NCI-H82 (cell line): ENCODE measurements at regions not wholly inside any gene's neighbourhood (a gene's known extent, or its start where the extent isn't known, plus 50 kb on each side); places are given as distances from the start of the nearest gene placed in this dataset.
"Not testable (repeated sequence)": the region's sequence is repeated elsewhere in the genome, so short reads cannot be mapped to it uniquely, and the experiment has no call there.

Experiments used
- DNase-seq: peaks from one replicate; lab custom pipeline; 2025; lab: John Stamatoyannopoulos, UW

DNA sequence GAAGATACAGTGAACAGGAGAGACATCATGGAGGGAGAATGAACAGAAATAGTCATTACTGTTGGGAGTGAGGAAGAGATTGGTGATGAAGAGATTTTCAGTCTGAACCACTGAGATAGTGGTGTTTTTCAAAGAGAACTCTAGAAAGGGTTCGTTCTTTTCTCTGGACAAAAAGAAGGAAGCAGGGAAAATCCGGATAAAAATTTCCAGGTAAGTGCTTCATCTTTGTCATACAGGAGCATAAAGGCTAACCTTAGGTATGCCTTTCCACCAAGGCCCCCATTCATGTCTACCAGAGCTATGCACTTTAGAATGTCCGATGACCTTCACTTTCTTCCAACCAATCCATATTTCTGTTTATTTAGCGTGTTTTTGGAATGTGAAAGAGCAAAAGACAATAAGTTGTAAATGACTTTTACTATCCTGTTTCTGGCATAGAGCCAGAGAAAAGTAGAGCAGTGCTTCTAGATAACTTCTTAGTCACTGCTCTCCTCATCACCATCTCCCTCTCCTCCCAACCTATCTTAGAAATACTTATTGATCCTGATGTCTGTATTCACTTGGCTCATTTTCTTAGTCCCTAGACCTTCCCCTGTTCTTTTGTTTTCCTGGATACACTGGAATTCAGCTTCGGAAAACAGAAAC is 116.5 kb downstream of the TTC6 start:
- DNase-seq, result no peak

DNA sequence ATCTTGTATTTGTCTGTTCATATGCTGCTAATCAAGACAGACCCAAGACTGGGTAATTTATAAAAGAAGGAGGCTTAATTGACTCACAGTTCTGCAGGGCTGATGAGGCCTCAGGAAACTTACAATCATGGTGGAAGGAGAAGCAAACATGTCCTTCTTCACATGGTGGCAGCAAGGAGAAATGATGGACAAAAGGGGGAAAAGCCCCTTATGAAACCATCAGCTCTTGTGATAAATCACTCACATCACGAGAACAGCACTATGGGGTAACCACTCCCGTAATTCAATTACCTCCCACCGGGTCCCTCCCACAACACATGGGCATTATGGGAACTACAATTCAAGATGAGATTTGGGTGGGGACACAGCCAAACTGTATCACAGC is 117.0 kb downstream of the TTC6 start:
- not testable (repeated sequence) for DNase-seq

DNA sequence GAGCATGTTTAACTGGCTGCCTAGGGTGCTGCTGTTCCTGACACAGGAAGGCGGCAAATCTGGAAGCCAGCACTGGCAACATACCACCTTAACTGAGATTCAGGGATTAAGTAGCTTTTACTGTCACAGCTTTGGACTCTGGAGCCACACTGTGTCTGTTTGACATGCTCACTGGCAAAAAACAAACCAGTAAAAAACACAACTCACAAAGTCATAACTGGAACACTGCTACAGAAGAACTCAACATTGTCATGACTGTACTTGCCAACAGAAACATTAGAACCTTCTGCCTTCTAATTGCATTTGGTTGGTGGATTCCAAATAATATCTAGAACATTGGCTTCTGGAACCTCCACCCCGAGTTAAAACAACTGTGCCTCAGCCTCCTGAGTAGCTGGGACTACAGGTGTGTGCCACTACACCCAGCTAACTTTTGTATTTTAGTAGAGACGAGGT is 117.6 kb downstream of the TTC6 start:
- DNase-seq, result no peak

DNA sequence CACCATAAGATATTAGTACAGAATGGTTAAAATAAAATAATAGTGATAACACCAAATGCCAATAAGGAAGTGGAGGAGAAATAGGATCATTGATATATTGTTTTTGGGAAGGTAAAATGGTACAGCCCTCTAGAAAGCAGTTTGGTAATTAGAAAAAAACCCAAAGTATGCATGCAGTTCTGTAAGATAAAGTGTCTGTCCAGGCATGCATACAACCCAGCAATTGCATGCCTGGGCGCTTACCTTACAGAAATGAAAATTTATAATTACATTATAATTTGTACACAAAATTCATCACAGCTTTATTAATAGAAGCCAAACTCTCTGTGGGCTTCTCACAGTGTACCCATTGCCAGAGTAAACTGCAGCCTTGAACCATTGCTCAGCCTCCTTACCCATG is 124.7 kb downstream of the TTC6 start:
- DNase-seq, result no peak

DNA sequence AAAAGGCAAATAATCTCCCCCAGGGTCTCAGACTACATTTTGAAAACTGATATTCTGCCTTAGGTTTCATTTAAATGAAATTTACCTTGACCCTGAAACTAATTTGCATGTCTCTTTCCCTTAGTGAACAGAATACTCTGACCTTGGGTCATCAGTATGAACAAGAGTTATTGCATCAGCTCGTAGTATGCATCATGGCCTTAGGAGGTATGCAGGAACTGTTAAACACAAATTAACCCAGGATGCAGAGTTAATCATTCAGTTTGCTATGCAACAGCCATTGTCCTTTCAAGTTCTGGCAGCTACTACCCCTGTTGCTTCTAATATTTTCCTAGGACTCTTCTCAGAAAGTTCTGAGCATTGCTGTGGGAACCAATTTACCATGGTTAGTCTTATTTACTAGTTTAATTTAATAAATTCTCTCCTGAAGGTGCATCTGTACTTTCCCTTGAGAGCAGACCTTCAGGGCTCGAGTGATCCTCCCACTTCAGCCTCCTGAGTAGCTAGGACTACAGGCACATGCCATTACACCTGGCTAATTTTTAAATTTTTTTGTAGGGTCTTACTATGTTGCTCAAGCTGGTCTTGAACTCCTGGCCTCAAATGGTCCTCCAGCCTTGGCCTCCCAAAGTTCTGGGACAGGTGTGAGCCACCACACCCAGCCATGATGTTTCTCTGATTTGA is 126.7 kb downstream of the TTC6 start:
- no peak for DNase-seq

GRCh38 chr14:37723515-37723914 is 128.1 kb downstream of the TTC6 start:
- DNase-seq, result no peak

- DNase-seq, result no peak
These were observed 131.3 kb downstream of the TTC6 start for GRCh38 chr14:37726708-37727107.

DNA sequence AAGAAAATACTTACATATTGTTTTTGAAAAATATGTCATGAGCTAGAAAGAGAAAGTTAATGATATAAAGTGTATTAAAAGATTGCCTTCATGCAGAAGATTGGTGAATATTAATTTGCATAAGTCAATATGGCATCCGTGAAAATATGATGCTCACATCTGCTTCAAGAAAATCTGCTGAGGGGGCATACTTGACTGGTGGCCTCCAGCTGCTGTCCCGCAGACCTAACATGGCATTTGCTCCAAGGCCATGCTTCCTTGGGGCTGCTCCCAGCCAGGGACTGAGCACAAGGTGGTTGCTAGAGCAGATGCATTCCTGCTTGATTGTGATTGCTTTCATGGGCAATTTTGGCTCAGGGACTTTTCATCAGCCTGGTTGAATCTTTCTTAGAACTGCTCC is 133.8 kb downstream of the TTC6 start:
- no peak for DNase-seq

- no peak for DNase-seq
These were observed 135.7 kb downstream of the TTC6 start for GRCh38 chr14:37731094-37731493.

DNA sequence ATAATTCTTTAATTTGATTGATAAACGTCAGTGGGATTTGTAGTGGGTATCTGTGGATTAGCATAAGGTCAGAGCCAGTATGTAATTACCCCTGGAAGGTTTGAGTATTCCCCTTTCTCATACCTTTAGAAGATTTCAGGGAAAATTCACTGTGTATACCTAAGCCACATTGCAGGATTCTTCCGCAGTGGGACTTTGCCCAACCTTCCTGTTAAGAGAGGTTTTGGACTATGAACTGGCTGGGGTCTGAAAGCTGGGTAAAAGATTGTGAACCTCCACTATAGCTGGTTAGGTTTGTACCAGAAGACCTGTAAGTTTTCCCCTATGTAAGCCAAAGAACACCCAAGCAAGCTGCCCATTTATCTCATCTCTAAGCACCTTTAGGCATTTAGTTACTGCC is 150.2 kb downstream of the TTC6 start:
- no peak for DNase-seq

GRCh38 chr14:37746140-37746832 is 150.9 kb downstream of the TTC6 start:
- DNase-seq, result no peak

GRCh38 chr14:37753459-37753858 is 158.0 kb downstream of the TTC6 start:
- no peak for DNase-seq

DNA sequence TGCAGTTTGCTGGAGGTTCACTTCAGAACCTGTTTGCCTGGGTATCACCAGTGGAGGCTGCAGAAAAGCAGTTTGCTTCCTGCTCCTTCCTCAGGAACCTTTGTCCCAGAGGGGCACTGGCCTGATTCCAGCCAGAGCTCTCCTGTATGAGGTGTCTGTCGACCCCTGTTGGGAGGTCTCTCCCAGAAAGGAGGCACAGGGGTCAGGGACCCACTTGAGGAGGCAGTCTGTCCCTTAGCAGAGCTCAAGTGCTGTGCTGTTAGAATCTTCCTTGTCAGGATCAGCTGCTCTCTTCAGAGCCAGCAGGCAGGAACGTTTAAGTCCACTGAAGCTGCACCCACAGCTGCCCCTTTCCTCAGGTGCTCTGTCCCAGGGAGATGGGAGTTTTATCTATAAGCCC is 164.8 kb downstream of the TTC6 start:
- DNase-seq, result not testable (repeated sequence)

- no peak for DNase-seq
These were observed 167.8 kb downstream of the TTC6 start for GRCh38 chr14:37763266-37763665.

- not testable (repeated sequence) for DNase-seq
These were observed 176.9 kb downstream of the TTC6 start for GRCh38 chr14:37772283-37772682.

- DNase-seq, result no peak
These were observed 181.5 kb downstream of the TTC6 start for GRCh38 chr14:37776791-37777499.

GRCh38 chr14:37778135-37778943 is 182.9 kb downstream of the TTC6 start:
- no peak for DNase-seq

GRCh38 chr14:37779480-37779879 is 184.1 kb downstream of the TTC6 start:
- no peak for DNase-seq

DNA sequence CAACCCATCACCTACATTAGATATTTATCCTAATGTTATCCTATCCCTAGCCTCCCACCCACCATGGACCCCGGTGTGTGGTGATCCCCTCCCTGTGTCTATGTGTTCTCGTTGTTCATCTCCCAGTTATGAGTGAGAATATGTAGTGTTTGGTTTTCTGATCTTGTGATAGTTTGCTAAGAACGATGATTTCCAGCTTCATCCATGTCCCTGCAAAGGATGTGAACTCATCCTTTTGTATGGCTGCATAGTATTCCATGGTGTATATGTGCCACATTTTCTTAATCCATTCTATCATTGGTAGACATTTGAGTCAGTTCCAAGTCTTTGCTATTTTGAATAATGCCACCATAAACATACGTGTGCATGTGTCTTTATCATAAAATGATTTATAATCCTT is 185.3 kb downstream of the TTC6 start:
- DNase-seq, result not testable (repeated sequence)

- DNase-seq, result not testable (repeated sequence)
These were observed 188.9 kb downstream of the TTC6 start for GRCh38 chr14:37784203-37784826.

DNA sequence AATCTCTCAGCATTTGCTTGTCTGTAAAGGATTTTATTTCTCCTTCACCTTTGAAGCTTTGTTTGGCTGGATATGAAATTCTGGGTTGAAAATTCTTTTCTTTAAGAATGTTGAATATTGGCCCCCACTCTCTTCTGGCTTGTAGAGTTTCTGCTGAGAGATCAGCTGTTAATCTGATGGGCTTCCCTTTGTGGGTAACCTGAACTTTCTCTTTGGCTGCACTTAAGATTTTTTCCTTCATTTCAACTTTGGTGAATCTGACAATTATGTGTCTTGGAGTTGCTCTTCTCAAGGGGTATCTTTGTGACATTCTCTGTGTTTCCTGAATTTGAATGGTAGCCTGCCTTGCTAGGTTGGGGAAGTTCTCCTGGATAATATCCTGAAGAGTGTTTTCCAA is 189.4 kb downstream of the TTC6 start:
- not testable (repeated sequence) for DNase-seq
